ENCODE measurements at regions not wholly inside any gene's neighbourhood (a gene's known extent, or its start where the extent isn't known, plus 50 kb on each side); places are given as distances from the start of the nearest gene placed in this dataset.

DNA sequence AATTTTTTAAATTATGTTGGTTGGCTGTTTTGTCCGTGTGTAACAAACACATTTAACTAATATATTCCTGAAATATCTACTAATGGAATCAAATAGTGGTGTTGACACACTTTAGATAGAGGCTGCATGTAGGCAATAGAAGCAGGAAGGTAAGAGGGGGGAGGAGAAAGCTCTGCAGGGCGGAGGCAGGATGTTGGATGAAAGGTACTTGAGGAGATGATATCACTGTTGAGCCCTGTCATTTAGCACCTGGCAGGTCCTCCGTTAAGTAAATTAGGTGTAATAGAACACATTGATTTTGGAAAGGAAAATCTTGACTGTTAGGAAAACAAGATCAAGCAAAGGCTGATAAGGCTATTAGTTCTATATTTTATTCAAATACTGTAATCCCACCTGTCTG, 618.7 kb downstream of the PKHD1 start:
- Histone ChIP-seq H2AFZ (ENCODE audit: low read length) (no peak overlapping the region), H4K20me1 (ENCODE audit: control insufficient read depth, extremely low read depth, insufficient read depth, low read length) (no peaks in the 10 kb centered on the region), H3K4me3 (replicated peaks in 1 of 4; ENCODE audit: control extremely low read depth in 1 of 4, insufficient read depth in 1 of 4, low read depth in 3 of 4, low read length in 4 of 4) (no peak overlapping the region), H3K27ac (ENCODE audit: insufficient read depth, low read length) (no peak overlapping the region), H3K4me1 (ENCODE audit: control insufficient read depth, extremely low read depth, insufficient read depth, low read length) (no peaks in the 10 kb centered on the region), H3K36me3 (ENCODE audit: control insufficient read depth, insufficient read depth, low read length) (no peaks in the 10 kb centered on the region), H3K79me2 (ENCODE audit: control insufficient read depth, insufficient read depth, low read length) (no peaks in the 10 kb centered on the region), H3K4me2 (ENCODE audit: extremely low read depth, insufficient read depth, low read length) (no peak overlapping the region), H3K9me3 (ENCODE audit: control insufficient read depth, insufficient read depth, low read depth, low read length) (no peaks in the 10 kb centered on the region), H3K9ac (ENCODE audit: insufficient read depth, low read length) (no peak overlapping the region), H3K27me3 (ENCODE audit: control insufficient read depth, insufficient read depth, low read length) (no peaks in the 10 kb centered on the region)
- no peak for TF ChIP-seq EZH2 (IDR thresholded peaks at IDR 0.05; ENCODE audit: low read length, missing control alignments)
- TF ChIP-seq, protein P1, sequence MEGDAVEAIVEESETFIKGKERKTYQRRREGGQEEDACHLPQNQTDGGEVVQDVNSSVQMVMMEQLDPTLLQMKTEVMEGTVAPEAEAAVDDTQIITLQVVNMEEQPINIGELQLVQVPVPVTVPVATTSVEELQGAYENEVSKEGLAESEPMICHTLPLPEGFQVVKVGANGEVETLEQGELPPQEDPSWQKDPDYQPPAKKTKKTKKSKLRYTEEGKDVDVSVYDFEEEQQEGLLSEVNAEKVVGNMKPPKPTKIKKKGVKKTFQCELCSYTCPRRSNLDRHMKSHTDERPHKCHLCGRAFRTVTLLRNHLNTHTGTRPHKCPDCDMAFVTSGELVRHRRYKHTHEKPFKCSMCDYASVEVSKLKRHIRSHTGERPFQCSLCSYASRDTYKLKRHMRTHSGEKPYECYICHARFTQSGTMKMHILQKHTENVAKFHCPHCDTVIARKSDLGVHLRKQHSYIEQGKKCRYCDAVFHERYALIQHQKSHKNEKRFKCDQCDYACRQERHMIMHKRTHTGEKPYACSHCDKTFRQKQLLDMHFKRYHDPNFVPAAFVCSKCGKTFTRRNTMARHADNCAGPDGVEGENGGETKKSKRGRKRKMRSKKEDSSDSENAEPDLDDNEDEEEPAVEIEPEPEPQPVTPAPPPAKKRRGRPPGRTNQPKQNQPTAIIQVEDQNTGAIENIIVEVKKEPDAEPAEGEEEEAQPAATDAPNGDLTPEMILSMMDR (conservative IDR thresholded peaks at IDR 0.05 in 1 of 2, IDR thresholded peaks at IDR 0.05 in 1 of 2; ENCODE audit: low read depth in 1 of 2, low read length in 2 of 2), result no peak
- DNase-seq (ENCODE audit: low read depth in 2 of 2), result no peak

DNA sequence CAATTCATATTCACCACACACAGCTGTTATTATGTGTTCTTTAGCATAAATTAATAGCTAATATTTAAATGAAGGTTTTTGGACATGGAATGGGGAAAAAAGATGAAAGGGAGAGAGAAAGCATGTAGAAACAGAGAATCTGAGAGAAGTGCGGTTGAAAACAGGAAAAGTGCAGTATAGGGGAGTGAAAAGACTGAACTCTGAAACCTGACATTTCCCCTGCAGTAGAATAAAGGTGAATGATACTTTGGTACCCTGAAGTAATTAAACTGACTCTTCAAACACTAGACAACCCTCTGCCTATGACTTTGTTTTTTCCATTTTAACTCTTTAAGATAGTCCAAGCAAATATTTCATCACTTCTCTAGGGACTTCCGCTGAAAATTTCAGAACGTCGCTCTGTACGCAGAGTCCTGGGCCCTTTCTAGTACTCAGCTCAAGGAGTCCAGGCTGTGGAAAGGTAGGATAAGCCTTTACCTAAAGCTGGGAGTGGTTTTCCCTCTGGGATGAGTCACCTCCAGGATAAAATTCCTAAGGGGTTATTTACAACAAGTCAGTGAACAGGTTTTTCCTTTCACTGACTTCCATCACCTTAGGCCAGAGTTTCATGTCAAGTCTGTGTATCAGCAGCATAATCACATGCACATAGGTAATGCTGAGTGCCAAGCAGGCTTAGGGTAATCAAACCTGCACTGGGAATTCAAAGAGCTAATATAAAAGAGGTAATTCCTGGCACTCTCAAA, 614.5 kb downstream of the PKHD1 start:
- H4K20me1 ChIP-seq (ENCODE audit: control insufficient read depth, extremely low read depth, insufficient read depth, low read length), result no peaks in the 10 kb centered on the region
- no peaks in the 10 kb centered on the region for H3K9me3 ChIP-seq (ENCODE audit: control insufficient read depth, insufficient read depth, low read depth, low read length)
- no peaks in the 10 kb centered on the region for H3K79me2 ChIP-seq (ENCODE audit: control insufficient read depth, insufficient read depth, low read length)
- H3K4me1 ChIP-seq (ENCODE audit: control insufficient read depth, extremely low read depth, insufficient read depth, low read length), result no peaks in the 10 kb centered on the region
- H3K4me3 ChIP-seq (replicated peaks in 1 of 4; ENCODE audit: control extremely low read depth in 1 of 4, insufficient read depth in 1 of 4, low read depth in 3 of 4, low read length in 4 of 4), result no peak overlapping the region
- no peak overlapping the region for H3K9ac ChIP-seq (ENCODE audit: insufficient read depth, low read length)
- H3K36me3 ChIP-seq (ENCODE audit: control insufficient read depth, insufficient read depth, low read length), result no peaks in the 10 kb centered on the region
- no peak overlapping the region for H2AFZ ChIP-seq (ENCODE audit: low read length)
- H3K4me2 ChIP-seq (ENCODE audit: extremely low read depth, insufficient read depth, low read length), result no peak overlapping the region
- TF ChIP-seq, protein P1 (conservative IDR thresholded peaks at IDR 0.05 in 1 of 2, IDR thresholded peaks at IDR 0.05 in 1 of 2; ENCODE audit: low read depth in 1 of 2, low read length in 2 of 2), result no peak
- no peak for TF ChIP-seq EZH2 (IDR thresholded peaks at IDR 0.05; ENCODE audit: low read length, missing control alignments)
- DNase-seq (ENCODE audit: low read depth in 2 of 2), result no peak
- H3K27me3 ChIP-seq (ENCODE audit: control insufficient read depth, insufficient read depth, low read length), result no peaks in the 10 kb centered on the region
- H3K27ac ChIP-seq (ENCODE audit: insufficient read depth, low read length), result no peak overlapping the region

DNA sequence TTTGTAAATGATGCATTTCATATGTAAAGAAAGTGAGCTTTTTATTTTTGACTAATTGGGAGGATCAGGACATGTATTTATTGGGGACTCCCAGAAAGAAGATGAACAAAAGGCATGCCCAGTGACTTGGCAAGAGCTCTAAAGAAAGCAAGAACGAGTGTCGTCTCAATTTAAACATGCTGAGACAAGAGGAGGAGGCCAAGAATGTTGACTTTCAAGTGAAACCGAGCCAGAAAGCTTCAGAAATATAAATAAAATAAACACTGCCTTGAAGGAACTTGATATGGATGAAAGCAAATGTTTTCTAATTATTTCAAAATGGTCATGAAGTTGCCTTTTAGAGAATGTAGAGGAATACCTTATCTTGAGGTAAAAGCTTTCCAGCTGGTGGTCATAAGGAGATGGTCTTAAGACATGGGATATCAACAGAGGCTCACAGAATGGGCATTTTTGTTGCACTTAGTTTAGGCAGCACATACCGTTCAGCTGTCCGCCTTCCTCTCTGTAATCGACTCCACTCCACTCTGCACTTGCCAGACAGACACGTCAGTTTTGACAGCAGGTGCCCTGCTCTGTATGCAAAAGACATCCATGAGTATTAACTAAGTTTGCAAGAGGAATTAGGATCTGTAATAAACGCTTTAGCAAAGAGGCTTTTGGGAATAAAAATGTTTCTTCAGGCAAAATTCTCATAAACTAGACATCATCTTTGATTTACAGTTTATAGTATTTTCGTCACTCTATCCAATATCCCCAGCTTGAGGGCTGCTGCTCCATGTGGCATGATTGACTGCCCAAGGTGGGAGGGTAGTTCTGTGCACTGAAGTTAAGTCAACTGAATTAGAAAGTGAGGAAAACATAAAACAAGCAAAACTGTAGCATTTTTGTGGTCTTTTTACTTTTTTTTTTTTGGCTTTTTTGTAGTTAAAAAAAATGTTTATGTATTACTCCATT, 613.1 kb downstream of the PKHD1 start:
- no peak overlapping the region for H3K9ac ChIP-seq (ENCODE audit: insufficient read depth, low read length)
- no peak overlapping the region for H3K4me3 ChIP-seq (replicated peaks in 1 of 4; ENCODE audit: control extremely low read depth in 1 of 4, insufficient read depth in 1 of 4, low read depth in 3 of 4, low read length in 4 of 4)
- H3K4me1 ChIP-seq (ENCODE audit: control insufficient read depth, extremely low read depth, insufficient read depth, low read length), result no peaks in the 10 kb centered on the region
- H3K27me3 ChIP-seq (ENCODE audit: control insufficient read depth, insufficient read depth, low read length), result no peaks in the 10 kb centered on the region
- H3K9me3 ChIP-seq (ENCODE audit: control insufficient read depth, insufficient read depth, low read depth, low read length), result no peaks in the 10 kb centered on the region
- H3K27ac ChIP-seq (ENCODE audit: insufficient read depth, low read length), result no peak overlapping the region
- DNase-seq (ENCODE audit: low read depth in 2 of 2), result no peak
- no peak overlapping the region for H2AFZ ChIP-seq (ENCODE audit: low read length)
- H4K20me1 ChIP-seq (ENCODE audit: control insufficient read depth, extremely low read depth, insufficient read depth, low read length), result no peaks in the 10 kb centered on the region
- no peaks in the 10 kb centered on the region for H3K79me2 ChIP-seq (ENCODE audit: control insufficient read depth, insufficient read depth, low read length)
- TF ChIP-seq, protein P1 (conservative IDR thresholded peaks at IDR 0.05 in 1 of 2, IDR thresholded peaks at IDR 0.05 in 1 of 2; ENCODE audit: low read depth in 1 of 2, low read length in 2 of 2), result no peak
- TF ChIP-seq EZH2 (IDR thresholded peaks at IDR 0.05; ENCODE audit: low read length, missing control alignments), result no peak
- no peaks in the 10 kb centered on the region for H3K36me3 ChIP-seq (ENCODE audit: control insufficient read depth, insufficient read depth, low read length)
- H3K4me2 ChIP-seq (ENCODE audit: extremely low read depth, insufficient read depth, low read length), result no peak overlapping the region
